ENCODE measurements at regions not wholly inside any gene's neighbourhood (a gene's known extent, or its start where the extent isn't known, plus 50 kb on each side); places are given as distances from the start of the nearest gene placed in this dataset.

GRCh38 chr1:58340185-58340584 is 206.3 kb downstream of the OMA1 start:
- TF ChIP-seq TCF12 (IDR thresholded peaks at IDR 0.05; ENCODE audit: low read depth) (no peak), TEAD4 (IDR thresholded peaks at IDR 0.05) (no peak), RAD21 (IDR thresholded peaks at IDR 0.05; ENCODE audit: low read depth) (no peak), CREB1 (IDR thresholded peaks at IDR 0.05; ENCODE audit: low read depth) (no peak), TAF1 (IDR thresholded peaks at IDR 0.05; ENCODE audit: low read depth) (no peak), USF1 (IDR thresholded peaks at IDR 0.05) (no peak), MAX (IDR thresholded peaks at IDR 0.05) (no peak), YY1 (IDR thresholded peaks at IDR 0.05; ENCODE audit: low read depth) (no peak), ZBTB7A (IDR thresholded peaks at IDR 0.05; ENCODE audit: low read depth) (no peak), NFIC (IDR thresholded peaks at IDR 0.05) (no peak), EGR1 (IDR thresholded peaks at IDR 0.05) (no peak), CEBPB (IDR thresholded peaks at IDR 0.05) (no peak), REST (IDR thresholded peaks at IDR 0.05; ENCODE audit: low read depth) (no peak), FOXM1 (IDR thresholded peaks at IDR 0.05; ENCODE audit: borderline replicate concordance, low read depth) (no peak)

- TF ChIP-seq USF1 (IDR thresholded peaks at IDR 0.05) (no peak), TAF1 (IDR thresholded peaks at IDR 0.05; ENCODE audit: low read depth) (no peak), CREB1 (IDR thresholded peaks at IDR 0.05; ENCODE audit: low read depth) (no peak)
Measured at GRCh38 chr1:58338081-58338480, 208.4 kb downstream of the OMA1 start.

- TF ChIP-seq USF1 (IDR thresholded peaks at IDR 0.05) (no peak), EGR1 (IDR thresholded peaks at IDR 0.05) (no peak)
Measured at GRCh38 chr1:58333511-58333910, 213.0 kb downstream of the OMA1 start.

- no peak for TF ChIP-seq CREB1 (IDR thresholded peaks at IDR 0.05; ENCODE audit: low read depth)
- no peak for TF ChIP-seq REST (IDR thresholded peaks at IDR 0.05; ENCODE audit: low read depth)
- TF ChIP-seq USF1 (IDR thresholded peaks at IDR 0.05): no peak
- TF ChIP-seq EGR1 (IDR thresholded peaks at IDR 0.05): no peak
- TF ChIP-seq NFIC (IDR thresholded peaks at IDR 0.05): no peak
Measured at GRCh38 chr1:58331156-58331555, 215.4 kb downstream of the OMA1 start.

- TF ChIP-seq CEBPB (IDR thresholded peaks at IDR 0.05): no peak
- no peak for TF ChIP-seq CREB1 (IDR thresholded peaks at IDR 0.05; ENCODE audit: low read depth)
- TF ChIP-seq REST (IDR thresholded peaks at IDR 0.05; ENCODE audit: low read depth): no peak
- TF ChIP-seq EP300 (IDR thresholded peaks at IDR 0.05; ENCODE audit: borderline replicate concordance): no peak
- no peak for TF ChIP-seq FOXM1 (IDR thresholded peaks at IDR 0.05; ENCODE audit: borderline replicate concordance, low read depth)
- TF ChIP-seq TAF1 (IDR thresholded peaks at IDR 0.05; ENCODE audit: low read depth): no peak
- no peak for TF ChIP-seq TCF12 (IDR thresholded peaks at IDR 0.05; ENCODE audit: low read depth)
- TF ChIP-seq RAD21 (IDR thresholded peaks at IDR 0.05; ENCODE audit: low read depth): no peak
- no peak for TF ChIP-seq YY1 (IDR thresholded peaks at IDR 0.05; ENCODE audit: low read depth)
- no peak for TF ChIP-seq NFIC (IDR thresholded peaks at IDR 0.05)
- no peak for TF ChIP-seq USF1 (IDR thresholded peaks at IDR 0.05)
- no peak for TF ChIP-seq TEAD4 (IDR thresholded peaks at IDR 0.05)
Measured at GRCh38 chr1:58325866-58326265, 220.7 kb downstream of the OMA1 start.

Data from Ishikawa (cell line).